K562 (cell line): ENCODE measurements at regions not wholly inside any gene's neighbourhood (a gene's known extent, or its start where the extent isn't known, plus 50 kb on each side); places are given as distances from the start of the nearest gene placed in this dataset.

Source experiments
- BHLHE40 ChIP-seq: IDR thresholded peaks from 2 replicates; pipeline ENCODE4 v1.6.1; 2011; ENCODE audit warnings: low read length, improper control_type of control experiment
- CEBPB ChIP-seq: fragments of 450-650 bp; IDR thresholded peaks from 2 replicates; pipeline ENCODE4 v1.6.1; 2016; ENCODE audit warnings: missing genetic modification characterization, missing compliant biosample characterization
- CHD2 ChIP-seq: IDR thresholded peaks from 2 replicates; pipeline ENCODE4 v1.6.1; 2011; ENCODE audit warnings: low read depth, low read length
- CREM ChIP-seq: IDR thresholded peaks from 2 replicates; pipeline ENCODE4 v1.6.1; 2014; ENCODE audit warnings: antibody characterized with exemption, low read depth
- FIP1L1 ChIP-seq: fragments of 200-400 bp; formaldehyde crosslinking; IDR thresholded peaks from 2 replicates; pipeline ENCODE4 v1.6.1; 2018; ENCODE audit warnings: mild to moderate bottlenecking, low read depth, low read length; ENCODE audit not compliant: poor library complexity, severe bottlenecking
- HDAC2 ChIP-seq: fragments of 450-650 bp; IDR thresholded peaks from 2 replicates; pipeline ENCODE4 v1.6.1; 2016; ENCODE audit warnings: mild to moderate bottlenecking
- HNRNPK ChIP-seq: fragments of 200-400 bp; formaldehyde crosslinking; IDR thresholded peaks from one replicate; pipeline ENCODE4 v1.6.1; 2018; ENCODE audit warnings: mild to moderate bottlenecking, low read depth, low read length; ENCODE audit not compliant: poor library complexity, severe bottlenecking
- ILF3 ChIP-seq: fragments of 450-650 bp; IDR thresholded peaks from 2 replicates; pipeline ENCODE4 v1.6.1; 2018; ENCODE audit warnings: antibody characterized with exemption, mild to moderate bottlenecking, moderate library complexity, borderline replicate concordance
- MBD2 ChIP-seq: sonication (generic); IDR thresholded peaks from 2 replicates; pipeline ENCODE4 v1.6.1; 2016; ENCODE audit warnings: low read depth, borderline replicate concordance
- MCM5 ChIP-seq: fragments of 450-650 bp; IDR thresholded peaks from 2 replicates; pipeline ENCODE4 v1.6.1; 2016; ENCODE audit warnings: low read depth
- MNT ChIP-seq, 2 experiments: fragments of 450-650 bp; conservative IDR thresholded peaks; 2 replicates each; pipeline ENCODE4 v1.6.1; 2017; ENCODE audit warnings: mild to moderate bottlenecking in 2 of 2, moderate library complexity in 2 of 2
- NFE2 ChIP-seq: IDR thresholded peaks from 2 replicates; pipeline ENCODE4 v1.6.1; 2014; ENCODE audit warnings: antibody characterized with exemption, low read depth
- NFE2L1 ChIP-seq: fragments of 450-650 bp; IDR thresholded peaks from 2 replicates; pipeline ENCODE4 v1.6.1; 2016; ENCODE audit warnings: missing genetic modification characterization, low read depth, mild to moderate bottlenecking, missing compliant biosample characterization, moderate library complexity, borderline replicate concordance
- PCBP2 ChIP-seq: fragments of 200-400 bp; formaldehyde crosslinking; IDR thresholded peaks from 2 replicates; pipeline ENCODE4 v1.6.1; 2018; ENCODE audit warnings: low read length, low read depth, mild to moderate bottlenecking, moderate library complexity; ENCODE audit not compliant: poor library complexity, severe bottlenecking
- PHF21A ChIP-seq: fragments of 450-650 bp; IDR thresholded peaks from 2 replicates; pipeline ENCODE4 v1.6.1; 2017; ENCODE audit warnings: low read depth, borderline replicate concordance
- PTTG1 ChIP-seq: fragments of 450-650 bp; IDR thresholded peaks from 2 replicates; pipeline ENCODE4 v1.6.1; 2016; ENCODE audit warnings: low read depth, mild to moderate bottlenecking, missing genetic modification characterization, missing compliant biosample characterization
- RBFOX2 ChIP-seq: fragments of 200-400 bp; formaldehyde crosslinking; IDR thresholded peaks from 2 replicates; pipeline ENCODE4 v1.6.1; 2017; ENCODE audit warnings: low read depth, mild to moderate bottlenecking, low read length, moderate library complexity
- RBM14 ChIP-seq: fragments of 200-400 bp; formaldehyde crosslinking; IDR thresholded peaks from 2 replicates; pipeline ENCODE4 v1.6.1; 2018; ENCODE audit warnings: low read depth, mild to moderate bottlenecking, low read length, moderate library complexity, borderline replicate concordance; ENCODE audit not compliant: insufficient read depth
- SMAD1 ChIP-seq: fragments of 150-350 bp; IDR thresholded peaks from 2 replicates; pipeline ENCODE4 v1.6.1; 2014; ENCODE audit warnings: low read length, low read depth; ENCODE audit not compliant: partially characterized antibody
- THRAP3 ChIP-seq: fragments of 450-650 bp; IDR thresholded peaks from 2 replicates; pipeline ENCODE4 v1.6.1; 2016; ENCODE audit warnings: mild to moderate bottlenecking, inconsistent platforms, borderline replicate concordance
- WHSC1 ChIP-seq: IDR thresholded peaks from one replicate; pipeline ENCODE4 v1.6.1; 2012; ENCODE audit warnings: low read length, control low read depth, inconsistent platforms
- ZNF133 ChIP-seq: fragments of 250-450 bp; sonication (Bioruptor Pico); IDR thresholded peaks from 2 replicates; pipeline ENCODE4 v1.4.0; 2020; ENCODE audit warnings: mild to moderate bottlenecking
- ZNF584 ChIP-seq: fragments of 200-800 bp; sonication (Bioruptor generic); IDR thresholded peaks from 2 replicates; pipeline ENCODE4 v1.6.1; 2016; ENCODE audit warnings: low read depth, mild to moderate bottlenecking, missing genetic modification characterization, missing compliant biosample characterization
- TF ChIP-seq, protein P1 (sequence below), 3 experiments: fragments of 200-800 bp in 1 of 3; sonication (Bioruptor generic) in 1 of 3; sonication (generic) in 1 of 3; formaldehyde crosslinking in 1 of 3; IDR thresholded peaks; 2 replicates each; pipeline versions ENCODE4 v1.6.1 to v1.8.0; 2016 to 2022; ENCODE audit warnings: mild to moderate bottlenecking in 2 of 3, missing compliant biosample characterization in 2 of 3, missing genetic modification characterization in 2 of 3, missing genetic modification reagents in 1 of 3
- TF ChIP-seq, protein P2 (sequence below): fragments of 250-450 bp; sonication (Bioruptor Pico); IDR thresholded peaks from 2 replicates; pipeline ENCODE4 v1.5.0; 2021
- TF ChIP-seq, protein P3 (sequence below), 2 experiments: IDR thresholded peaks; 2 replicates each; pipeline ENCODE4 v1.6.1; 2011; ENCODE audit warnings: borderline replicate concordance in 1 of 2, control low read depth in 1 of 2, low read depth in 1 of 2, low read length in 1 of 2, mild to moderate bottlenecking in 1 of 2, mixed read lengths in 1 of 2, moderate library complexity in 1 of 2; ENCODE audit not compliant: insufficient read depth in 1 of 2, insufficient read length in 1 of 2, poor library complexity in 1 of 2, severe bottlenecking in 1 of 2; ENCODE audit errors: extremely low read depth in 1 of 2

- no peak for TF ChIP-seq PTTG1 (tag)
- no peak for TF ChIP-seq THRAP3
- no peak for TF ChIP-seq NFE2
- TF ChIP-seq, protein P1, sequence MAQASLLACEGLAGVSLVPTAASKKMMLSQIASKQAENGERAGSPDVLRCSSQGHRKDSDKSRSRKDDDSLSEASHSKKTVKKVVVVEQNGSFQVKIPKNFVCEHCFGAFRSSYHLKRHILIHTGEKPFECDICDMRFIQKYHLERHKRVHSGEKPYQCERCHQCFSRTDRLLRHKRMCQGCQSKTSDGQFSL (CRISPR knock-in tag; IDR thresholded peaks at IDR 0.05): no peak
- TF ChIP-seq, protein P1 (tag; IDR thresholded peaks at IDR 0.05): no peak
- TF ChIP-seq HNRNPK: no peak
- no peak for TF ChIP-seq CEBPB (tag)
- no peak for TF ChIP-seq FIP1L1
- no peak for TF ChIP-seq MCM5
- TF ChIP-seq, protein P2, sequence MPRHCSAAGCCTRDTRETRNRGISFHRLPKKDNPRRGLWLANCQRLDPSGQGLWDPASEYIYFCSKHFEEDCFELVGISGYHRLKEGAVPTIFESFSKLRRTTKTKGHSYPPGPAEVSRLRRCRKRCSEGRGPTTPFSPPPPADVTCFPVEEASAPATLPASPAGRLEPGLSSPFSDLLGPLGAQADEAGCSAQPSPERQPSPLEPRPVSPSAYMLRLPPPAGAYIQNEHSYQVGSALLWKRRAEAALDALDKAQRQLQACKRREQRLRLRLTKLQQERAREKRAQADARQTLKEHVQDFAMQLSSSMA: no peak
- no peak for TF ChIP-seq BHLHE40
- TF ChIP-seq CREM: no peak; the same call in 1 of the 2 replicates
- TF ChIP-seq MNT (conservative IDR thresholded peaks at IDR 0.05): 0 out of 4 replicates have a peak, but pooled peaks of 1 of the 2 experiments have one; percentile 33
- TF ChIP-seq CHD2: peak; percentile 98
- no peak for TF ChIP-seq ILF3
- no peak for TF ChIP-seq SMAD1
- TF ChIP-seq ZNF133: no peak
- TF ChIP-seq NFE2L1: no peak
- no peak for TF ChIP-seq MBD2
- TF ChIP-seq HDAC2: peak; percentile 60; the same call in 1 of the 2 replicates
- TF ChIP-seq RBM14: no peak
- TF ChIP-seq, protein P3, sequence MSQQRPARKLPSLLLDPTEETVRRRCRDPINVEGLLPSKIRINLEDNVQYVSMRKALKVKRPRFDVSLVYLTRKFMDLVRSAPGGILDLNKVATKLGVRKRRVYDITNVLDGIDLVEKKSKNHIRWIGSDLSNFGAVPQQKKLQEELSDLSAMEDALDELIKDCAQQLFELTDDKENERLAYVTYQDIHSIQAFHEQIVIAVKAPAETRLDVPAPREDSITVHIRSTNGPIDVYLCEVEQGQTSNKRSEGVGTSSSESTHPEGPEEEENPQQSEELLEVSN (IDR thresholded peaks at IDR 0.05; ENCODE audit: borderline replicate concordance in 1 of 2, extremely low read depth in 1 of 2, insufficient read depth in 1 of 2, insufficient read length in 1 of 2, low read depth in 1 of 2, low read length in 1 of 2, poor library complexity in 1 of 2, severe bottlenecking in 1 of 2): no peak
- TF ChIP-seq PHF21A: no peak
- no peak for TF ChIP-seq WHSC1
- TF ChIP-seq RBFOX2: peak; percentile 42
- no peak for TF ChIP-seq PCBP2
- TF ChIP-seq ZNF584: no peak
Measured at GRCh38 chr14:30296931-30297405, 262.0 kb upstream of the G2E3 start (continued).
